Hematopoietic multipotent progenitor cell treated with erythropoietin and hydrocortisone succinate and interleukin-3 and kit ligand, for 4 days (in vitro differentiated cells): ENCODE measurements at regions not wholly inside any gene's neighbourhood (a gene's known extent, or its start where the extent isn't known, plus 50 kb on each side); places are given as distances from the start of the nearest gene placed in this dataset.
A peak's percentile ranks its signal among the peaks of the same experiment; 100 is the strongest.

Experiments
- DNase-seq: peaks from one replicate; pipeline ENCODE4 v3.0.0-alpha.2; 2015

DNA sequence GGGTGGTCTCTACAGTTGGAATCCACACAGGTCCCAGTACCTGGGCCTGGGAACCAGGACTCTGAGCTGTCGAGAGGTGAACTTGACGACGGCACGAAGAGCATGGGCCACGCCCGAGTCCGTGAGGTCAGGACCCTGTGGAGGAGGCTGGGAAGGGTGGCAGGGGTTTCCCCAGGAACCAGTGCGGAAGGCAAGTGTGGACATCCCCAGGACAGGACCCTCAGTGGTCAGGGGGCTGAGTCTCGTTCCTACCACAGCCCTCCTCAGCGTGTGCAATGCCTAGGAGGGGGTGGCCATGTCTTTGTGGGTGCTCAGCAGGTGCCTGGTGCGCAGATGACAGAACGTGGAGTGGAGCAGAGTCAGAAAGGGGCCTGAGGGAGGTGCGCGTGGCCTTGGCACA, 335.6 kb upstream of the SALL3 start:
- no peak for DNase-seq

- DNase-seq: no peak
Observed at GRCh38 chr18:78645216-78645615, 334.4 kb upstream of the SALL3 start.

- no peak for DNase-seq
Observed at GRCh38 chr18:78647018-78647417, 332.6 kb upstream of the SALL3 start.

GRCh38 chr18:78649421-78649820, 330.2 kb upstream of the SALL3 start:
- DNase-seq: no peak

DNA sequence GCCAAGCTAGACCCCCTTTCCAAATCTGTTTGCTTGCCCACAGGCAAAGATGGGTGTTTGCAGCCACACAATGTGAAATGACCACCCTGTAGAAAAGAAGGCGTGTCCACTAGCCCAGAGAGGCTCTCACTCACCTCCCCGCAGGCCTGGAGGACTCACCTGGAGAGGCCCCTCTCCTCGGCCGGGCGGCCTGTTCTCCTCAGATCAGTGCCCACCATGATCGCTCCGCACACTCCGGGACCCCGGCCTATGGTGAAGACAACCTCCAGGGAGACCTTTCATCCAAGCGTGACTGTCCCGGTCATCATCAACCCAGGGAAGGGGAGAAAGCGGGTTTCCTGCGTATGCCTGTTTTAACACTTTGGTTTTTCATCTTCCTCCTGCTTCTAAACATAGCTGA, 328.7 kb upstream of the SALL3 start:
- no peak for DNase-seq

DNA sequence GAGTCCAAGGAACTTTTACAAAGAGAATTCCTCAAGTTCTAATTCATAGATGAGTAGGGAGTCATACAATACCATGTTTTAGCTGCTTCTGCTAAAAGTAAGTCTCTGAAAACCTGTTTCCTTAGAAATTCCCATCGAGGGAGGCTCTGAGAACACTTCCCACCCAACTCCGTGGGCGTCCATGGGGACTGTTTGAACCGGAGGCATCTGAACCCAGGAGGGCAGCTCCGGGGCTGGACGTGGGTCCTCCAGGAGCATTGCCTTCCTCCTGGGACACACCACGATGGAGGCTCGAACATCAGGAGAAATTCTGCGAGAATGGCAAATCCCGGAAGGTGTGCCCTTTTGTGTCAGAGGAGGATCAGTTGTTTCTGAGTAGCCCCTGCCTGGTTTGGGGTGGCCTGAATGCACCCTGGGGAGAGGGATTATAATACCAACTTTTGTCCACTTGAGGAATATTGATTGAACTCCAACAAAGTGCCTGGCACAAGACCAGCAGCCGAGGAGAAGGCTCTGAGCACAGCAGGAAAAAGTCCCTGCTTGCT, 327.5 kb upstream of the SALL3 start:
- no peak for DNase-seq

- DNase-seq: no peak
Observed at GRCh38 chr18:78655921-78656320, 323.7 kb upstream of the SALL3 start.

GRCh38 chr18:78656346-78656925, 323.2 kb upstream of the SALL3 start:
- DNase-seq: no peak

DNA sequence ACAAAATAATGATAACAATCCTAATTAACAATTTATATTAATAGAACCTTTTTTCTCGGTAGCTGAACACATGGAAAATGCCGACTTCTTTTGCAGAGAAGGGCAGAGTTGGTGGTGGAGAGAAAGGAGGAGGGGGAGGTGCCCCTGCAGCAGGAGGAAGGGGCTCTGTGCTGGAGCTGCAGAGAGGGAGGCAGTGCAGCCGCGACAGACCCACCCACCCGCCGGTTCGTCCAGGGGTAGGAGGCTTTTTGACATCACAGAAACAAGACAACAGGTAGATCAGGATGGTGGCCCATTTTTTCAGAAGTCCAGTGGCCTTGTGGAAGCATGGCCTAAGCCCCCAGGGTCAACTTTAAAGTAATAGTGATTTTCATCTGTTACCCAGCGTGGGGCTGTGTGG, 321.1 kb upstream of the SALL3 start:
- DNase-seq: no peak

GRCh38 chr18:78659057-78659456, 320.6 kb upstream of the SALL3 start:
- DNase-seq: no peak

DNA sequence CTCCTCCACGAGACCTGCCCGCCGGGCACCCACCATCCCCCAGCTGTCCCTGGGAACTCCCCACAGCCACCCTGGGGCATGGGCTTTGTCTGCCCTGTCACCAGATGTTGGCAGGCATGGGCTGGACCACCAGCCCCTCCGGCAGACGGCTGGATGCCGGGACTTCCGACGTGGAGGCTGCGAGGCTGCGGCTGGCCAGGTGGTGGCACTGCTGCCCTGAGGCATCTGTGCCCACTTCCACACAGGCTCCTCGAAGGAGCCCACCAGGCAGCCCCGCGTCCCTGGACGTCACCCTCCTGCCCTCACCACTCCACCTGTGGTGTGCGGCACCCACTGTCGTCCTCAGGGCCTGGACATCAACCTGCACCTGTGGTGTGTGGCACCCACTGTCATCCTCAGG, 319.9 kb upstream of the SALL3 start:
- DNase-seq: peak; percentile 42

DNA sequence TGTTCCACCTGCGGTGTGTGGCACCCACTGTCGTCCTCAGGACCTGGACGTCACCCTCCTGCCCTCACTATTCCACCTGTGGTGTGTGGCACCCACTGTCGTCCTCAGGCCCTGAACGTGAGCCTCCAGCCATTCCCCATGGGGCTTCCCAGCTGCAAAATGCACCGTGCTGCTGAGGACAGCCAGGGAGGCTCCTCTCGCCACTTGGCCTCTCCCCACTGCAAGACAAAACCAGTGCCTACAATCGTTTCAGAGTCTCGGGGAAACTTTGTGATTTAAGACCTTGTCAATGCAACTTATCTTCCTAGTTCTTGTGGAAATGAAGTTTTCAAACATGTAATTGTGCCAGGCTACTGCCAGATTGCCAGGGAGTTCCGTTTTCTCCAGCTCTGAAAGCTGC, 319.3 kb upstream of the SALL3 start:
- DNase-seq: no peak

DNA sequence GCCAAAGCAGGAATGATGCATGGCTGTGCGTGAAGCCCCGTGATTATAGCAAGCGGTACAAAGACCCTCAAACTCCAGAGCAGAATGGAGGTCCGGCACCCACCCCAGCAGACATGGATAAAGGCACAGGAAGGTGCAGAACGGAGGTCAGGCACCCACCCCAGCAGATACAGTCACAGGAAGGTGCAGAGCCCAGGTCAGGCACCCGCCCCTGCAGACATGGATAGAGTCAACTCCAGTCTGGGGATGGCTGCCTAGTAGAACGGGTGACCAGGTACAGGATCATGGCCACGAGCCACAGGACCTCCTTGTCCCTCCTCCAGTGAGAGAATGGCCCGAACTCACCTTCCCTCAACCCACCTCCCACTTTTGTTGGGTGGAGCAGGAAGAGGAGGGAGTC, 318.3 kb upstream of the SALL3 start:
- DNase-seq: no peak

GRCh38 chr18:78662879-78663278, 316.7 kb upstream of the SALL3 start:
- DNase-seq: no peak

DNA sequence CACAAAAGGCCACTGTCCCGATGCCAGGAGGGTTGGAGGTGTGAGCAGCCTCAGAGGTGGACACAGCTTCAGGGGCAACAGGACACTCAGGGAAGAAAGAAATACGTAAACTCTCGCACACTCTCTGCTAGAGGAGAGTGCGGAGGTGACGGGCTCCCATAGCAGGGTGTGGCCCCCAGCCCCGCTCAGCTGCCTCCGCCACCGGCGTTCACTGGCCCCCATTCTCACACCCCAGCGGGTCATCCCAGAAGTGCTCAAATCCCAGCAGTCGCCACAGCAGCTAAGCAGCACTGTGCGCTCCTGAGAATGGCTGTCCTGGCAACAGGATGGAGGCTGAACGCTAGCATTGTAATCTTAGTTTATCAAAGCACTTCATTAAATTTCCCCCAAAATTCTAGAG, 315.6 kb upstream of the SALL3 start:
- DNase-seq: no peak

DNA sequence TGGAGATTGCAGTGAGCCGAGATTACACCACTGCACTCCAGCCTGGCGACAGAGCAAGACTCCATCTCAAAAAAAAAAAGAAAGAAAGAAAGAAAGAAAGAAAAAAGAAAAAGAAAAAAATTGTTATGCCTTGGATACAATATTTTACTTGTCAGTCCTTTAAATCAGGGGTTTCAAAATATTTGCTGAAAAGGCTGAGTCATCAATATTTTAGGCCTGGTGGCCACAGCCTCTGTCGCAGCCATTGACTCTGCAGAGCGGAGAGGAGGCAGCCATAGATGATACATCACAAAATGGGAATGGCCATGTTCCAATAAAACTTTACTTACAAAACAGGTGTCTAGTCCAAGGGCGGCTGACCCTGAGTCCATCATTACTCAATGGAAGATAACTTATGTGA, 314.8 kb upstream of the SALL3 start:
- DNase-seq: no peak

DNA sequence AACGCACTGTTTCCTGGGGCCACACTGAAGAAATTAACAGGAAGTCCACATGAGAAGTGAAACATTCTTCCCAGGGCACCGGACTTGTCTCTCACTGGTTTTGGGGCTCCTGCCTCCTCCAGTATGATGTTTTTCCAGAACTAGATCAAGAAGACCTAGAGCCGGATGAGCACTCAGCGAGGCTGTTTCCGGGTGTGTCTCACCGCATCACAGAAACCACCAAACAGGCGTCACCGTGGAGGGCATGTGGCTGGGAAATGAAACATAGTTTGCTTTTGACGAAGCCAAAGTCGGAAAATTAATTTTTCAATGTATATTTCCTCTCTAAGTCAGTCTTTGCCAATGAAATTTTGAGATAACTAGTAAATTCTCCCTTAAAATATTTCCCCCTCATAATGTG, 314.0 kb upstream of the SALL3 start:
- DNase-seq: no peak

DNA sequence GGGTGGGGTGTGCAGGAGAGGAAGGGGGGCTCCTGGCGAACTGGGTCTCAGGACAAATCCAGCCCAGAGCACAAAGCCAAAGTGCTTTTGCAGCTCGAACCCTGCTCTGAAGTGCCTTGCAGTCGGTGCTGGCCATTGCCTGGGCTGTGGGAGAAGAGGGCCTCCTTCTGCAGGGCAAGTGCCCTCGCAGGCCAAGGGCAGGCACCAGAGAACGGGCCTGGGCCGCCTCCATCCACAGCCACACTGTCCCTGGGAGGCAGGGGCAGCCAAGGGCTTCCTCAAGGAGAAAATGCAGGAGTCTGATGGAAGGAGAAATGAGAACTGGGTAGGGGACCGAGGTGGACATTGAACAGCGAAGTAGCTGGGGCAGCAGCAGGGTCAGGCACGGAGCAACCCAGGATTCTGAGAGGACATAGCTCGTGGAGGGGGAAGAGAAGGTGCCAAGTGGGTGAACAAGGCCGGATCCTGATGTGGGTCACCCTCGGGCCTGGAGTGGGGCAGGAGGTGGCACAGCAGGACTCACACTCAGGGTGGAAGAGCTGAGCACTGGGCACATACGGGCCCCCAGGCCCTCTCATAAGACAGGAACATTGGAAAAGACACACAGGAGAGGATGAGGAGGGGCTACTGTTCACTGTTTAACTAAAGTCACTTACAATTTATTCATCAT, 312.8 kb upstream of the SALL3 start:
- no peak for DNase-seq

DNA sequence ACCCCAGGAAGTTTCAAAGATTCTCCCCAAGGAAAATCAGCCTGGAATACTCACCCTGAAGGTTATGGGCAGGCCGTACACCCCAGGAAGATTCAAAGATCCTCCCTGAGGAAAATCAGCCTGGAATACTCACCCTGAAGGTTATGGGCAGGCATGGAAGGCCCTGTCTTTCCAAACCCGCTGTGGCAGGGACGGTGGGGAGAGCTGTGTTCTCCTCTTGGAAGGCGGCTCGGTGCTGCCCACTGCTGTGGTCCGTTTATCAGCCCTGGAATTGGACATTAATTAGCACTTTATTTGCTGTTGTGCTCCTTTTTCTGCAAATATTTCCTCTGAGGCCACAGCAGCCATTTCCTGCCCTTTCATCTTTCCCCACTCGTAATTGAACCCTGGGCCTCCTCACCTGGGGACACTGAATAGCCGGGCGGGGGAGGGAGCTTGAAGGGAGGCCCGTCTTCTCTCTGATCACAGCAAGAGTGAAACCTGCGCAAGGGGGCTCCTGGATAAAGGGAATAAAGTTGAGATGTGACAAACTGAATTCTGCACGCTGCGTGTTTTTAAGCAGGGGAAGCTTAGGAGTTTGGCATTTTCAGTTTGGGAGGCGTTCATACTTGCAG, 308.7 kb upstream of the SALL3 start:
- no peak for DNase-seq

GRCh38 chr18:78671551-78671950, 308.1 kb upstream of the SALL3 start:
- no peak for DNase-seq

DNA sequence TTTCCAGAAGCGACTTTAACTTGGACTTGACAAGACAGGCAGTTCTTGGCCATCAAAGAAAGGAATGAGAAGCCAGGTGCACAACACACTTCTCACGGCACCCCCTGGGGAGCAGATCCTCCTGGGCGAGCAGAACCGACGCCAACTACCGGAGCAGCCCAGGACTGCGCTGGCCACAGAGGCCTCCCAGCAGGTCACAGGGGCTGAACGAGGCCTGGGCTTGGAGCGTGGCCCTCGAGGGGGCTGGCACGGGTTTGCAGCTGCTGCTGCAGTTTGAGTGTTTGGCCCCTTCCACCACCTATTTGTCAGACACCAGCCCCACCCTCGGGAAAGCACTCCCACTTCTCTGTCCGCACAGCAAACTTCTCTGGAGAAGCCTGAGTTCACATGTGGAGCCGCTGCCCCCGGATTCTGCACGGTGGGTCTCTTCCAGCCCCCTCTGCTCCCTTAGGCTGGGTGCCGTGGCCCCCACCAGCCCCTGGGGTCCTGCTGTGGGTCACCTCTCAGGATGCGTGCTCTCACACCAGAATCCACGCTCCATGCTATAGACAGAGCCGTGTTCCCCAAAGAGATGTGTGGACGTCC, 306.7 kb upstream of the SALL3 start:
- no peak for DNase-seq

- DNase-seq: no peak
Observed at GRCh38 chr18:78673516-78674321, 305.9 kb upstream of the SALL3 start.

DNA sequence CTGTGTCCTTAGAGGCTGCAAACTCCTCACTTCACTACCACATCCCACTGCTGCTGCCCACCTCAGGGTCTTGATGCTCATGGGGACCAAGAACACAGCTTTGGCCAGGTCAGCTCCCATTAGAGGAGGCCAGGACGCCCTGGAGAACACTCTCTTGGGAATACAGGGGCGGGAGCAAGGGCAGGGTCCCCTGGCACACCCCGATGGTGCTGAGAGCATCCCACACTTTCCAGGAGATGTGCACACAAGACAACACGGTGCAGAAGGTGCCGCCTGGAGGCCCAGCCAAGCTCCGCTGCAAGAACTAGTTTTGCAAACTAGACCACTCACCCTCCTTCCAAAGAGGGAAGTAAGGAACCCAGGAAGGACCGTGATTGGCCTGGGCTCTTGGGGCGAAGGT, 304.4 kb upstream of the SALL3 start:
- DNase-seq: no peak
